ENCODE measurements at regions not wholly inside any gene's neighbourhood (a gene's known extent, or its start where the extent isn't known, plus 50 kb on each side); places are given as distances from the start of the nearest gene placed in this dataset.
"Not testable (repeated sequence)": the region's sequence is repeated elsewhere in the genome, so short reads cannot be mapped to it uniquely, and the experiment has no call there.

GRCh38 chrX:116863029-116863428, 400.3 kb upstream of the CT83 start:
- no peak for DNase-seq

- DNase-seq, result no peak
Measured at GRCh38 chrX:116862340-116862739, 399.6 kb upstream of the CT83 start.

- DNase-seq, result no peak
Measured at GRCh38 chrX:116841290-116841689, 378.5 kb upstream of the CT83 start.

DNA sequence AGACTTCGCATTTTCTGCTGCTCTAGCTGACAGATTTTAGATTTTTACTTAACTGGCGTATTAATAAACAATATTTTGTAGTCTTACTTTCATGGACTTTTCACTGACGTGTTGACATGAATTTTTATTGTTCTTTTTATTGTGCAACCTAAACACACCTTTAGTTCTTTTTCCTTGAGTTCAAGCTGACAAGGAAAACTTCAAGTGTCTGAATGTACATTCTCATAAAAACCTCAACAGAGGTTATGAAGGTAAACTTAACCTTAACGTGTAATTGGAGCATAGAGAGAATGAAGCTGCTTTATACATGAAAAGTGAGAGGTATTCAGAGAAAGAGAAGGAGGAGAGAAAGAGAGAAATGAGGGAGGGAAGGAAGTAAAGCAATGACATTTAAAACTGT, 364.3 kb upstream of the CT83 start:
- DNase-seq, result no peak

DNA sequence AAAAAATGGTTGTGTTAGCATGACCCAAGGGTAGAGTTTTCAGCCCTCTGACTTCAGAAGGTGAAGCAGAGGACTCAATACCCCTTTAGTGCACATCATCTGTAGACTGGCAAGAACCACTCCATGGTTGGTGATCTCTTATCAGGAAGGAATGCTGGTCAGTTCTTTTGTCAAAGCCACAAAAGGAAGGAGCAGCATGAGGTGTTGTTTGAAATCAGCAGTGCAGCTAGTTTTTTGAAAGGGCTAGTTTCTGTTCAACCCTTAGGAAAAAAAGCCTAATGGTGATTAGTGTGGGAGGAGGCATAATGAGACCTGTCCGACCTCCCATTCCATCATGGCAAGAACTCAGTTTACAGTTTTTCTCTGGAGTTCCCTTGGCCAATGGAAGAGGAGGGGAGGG, 362.0 kb upstream of the CT83 start:
- DNase-seq, result no peak

DNA sequence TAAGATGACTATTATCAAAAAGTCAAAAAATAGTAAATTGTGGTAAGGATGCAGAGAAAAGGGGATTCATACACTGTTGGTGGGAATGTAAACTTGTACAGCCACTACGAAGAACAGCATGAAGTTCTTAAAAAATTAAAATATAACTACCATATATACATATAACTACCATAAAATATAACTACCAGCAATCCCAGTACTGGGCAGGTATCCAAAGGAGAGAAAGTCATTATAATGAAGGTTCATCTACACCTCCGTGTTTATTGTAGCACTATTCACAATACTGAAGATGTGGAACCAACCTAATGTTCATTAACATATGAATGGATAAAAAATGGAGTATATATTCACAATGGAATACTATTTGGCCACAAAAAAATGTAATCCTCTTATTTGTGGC, 360.9 kb upstream of the CT83 start:
- DNase-seq, result no peak

DNA sequence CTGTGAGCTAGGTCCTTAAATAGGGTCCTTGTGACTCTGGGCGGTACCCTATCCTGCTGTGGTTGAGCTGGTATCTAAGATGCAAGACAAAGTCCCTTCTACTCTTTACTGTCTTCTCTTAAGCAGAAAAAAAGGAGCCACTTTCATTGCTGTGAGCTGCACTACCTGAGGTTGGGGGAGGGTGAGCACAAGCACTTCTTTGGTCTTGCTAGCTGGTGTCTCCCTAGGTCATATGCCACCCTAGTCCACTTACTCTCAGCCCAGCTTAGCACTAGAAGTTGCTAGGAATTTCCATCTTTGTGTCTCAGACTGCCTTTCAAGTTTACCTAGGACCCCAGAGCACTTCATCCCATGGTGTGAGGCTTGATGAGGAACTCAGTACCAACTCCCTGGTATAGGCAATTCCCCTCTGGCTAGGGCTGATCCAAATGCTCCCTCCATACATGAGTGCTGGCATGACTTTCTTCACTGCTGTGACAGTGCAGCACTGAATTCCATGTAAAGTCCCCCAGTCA, 343.6 kb upstream of the CT83 start:
- no peak for DNase-seq

DNA sequence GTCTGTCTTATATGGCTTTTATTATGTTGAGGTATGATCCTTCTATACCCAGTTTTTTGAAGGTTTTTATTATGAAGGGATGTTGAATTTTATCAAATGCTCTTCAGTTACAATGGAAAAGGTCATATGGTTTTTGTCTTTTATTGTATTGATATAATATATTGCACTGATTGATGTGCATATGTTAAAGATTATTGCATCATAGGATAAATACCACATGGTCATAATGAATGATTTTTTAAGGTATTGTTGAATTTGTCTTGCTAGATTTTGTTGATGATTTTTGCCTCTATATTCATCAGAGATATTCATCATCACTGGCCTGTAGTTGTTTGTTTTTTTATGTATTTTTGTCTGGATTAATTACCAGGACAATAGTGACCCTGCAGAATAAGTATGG, 339.2 kb upstream of the CT83 start:
- no peak for DNase-seq

- DNase-seq, result no peak
Measured at GRCh38 chrX:116781926-116782325, 319.1 kb upstream of the CT83 start.

DNA sequence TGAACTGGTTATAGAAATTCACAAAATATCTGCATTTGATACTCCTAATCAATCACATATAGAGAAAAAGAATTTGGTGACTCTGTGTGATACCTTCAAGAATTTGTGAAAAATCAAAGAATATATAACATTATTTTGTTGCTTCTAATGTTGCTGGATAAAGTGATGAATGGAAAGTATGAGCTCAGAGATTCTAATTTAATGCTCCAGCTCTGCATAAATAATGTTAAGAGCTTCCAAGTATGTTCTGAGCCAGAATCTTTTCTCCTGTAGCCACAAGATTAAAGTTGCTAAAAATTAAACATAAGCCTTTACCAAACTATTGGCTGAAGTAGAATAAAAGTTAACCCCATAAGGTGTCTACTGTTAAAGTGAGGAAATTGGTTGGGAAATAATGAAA, 294.7 kb upstream of the CT83 start:
- DNase-seq, result no peak

GRCh38 chrX:116756958-116757357, 294.2 kb upstream of the CT83 start:
- no peak for DNase-seq

DNA sequence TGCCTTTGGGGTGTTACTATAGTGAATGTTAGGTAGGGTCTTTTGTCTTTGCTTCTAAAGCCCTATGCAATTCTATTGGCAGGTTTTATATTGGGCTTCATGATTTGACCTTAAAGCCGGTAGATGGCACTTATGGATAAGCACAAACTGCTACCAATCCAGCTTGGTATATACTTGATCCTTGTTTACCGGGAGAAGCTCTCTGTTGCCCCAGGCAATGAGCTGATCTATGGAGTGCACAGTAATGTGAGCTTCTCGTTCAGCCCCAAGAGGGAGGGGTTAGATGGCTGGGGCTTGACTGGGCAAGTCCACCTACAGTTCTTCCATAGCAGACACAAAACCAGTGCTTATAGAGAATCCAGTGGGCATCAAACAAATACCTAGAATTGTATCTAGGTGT, 287.2 kb upstream of the CT83 start:
- no peak for DNase-seq

- DNase-seq, result no peak
Measured at GRCh38 chrX:116732214-116732613, 269.4 kb upstream of the CT83 start.

GRCh38 chrX:116726806-116727205, 264.0 kb upstream of the CT83 start:
- no peak for DNase-seq

GRCh38 chrX:116694046-116694445, 231.3 kb upstream of the CT83 start:
- DNase-seq, result no peak

DNA sequence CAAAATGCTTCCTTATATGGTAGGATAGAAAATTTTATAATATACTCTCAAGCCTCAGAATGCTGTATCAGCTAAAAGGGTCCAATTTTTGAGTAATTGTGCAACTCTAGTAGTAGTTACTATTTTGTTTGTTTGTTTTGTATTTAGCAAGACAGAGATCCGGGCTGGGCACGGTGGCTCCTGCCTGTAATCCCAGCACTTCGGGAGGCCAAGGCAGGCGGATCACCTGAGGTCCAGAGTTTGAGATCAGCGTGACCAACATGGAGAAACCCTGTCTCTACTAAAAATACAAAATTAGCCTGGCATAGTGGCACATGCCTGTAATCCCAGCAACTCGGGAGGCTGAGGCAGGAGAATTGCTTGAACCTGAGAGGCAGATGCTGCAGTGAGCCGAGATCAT, 216.8 kb upstream of the CT83 start:
- not testable (repeated sequence) for DNase-seq

DNA sequence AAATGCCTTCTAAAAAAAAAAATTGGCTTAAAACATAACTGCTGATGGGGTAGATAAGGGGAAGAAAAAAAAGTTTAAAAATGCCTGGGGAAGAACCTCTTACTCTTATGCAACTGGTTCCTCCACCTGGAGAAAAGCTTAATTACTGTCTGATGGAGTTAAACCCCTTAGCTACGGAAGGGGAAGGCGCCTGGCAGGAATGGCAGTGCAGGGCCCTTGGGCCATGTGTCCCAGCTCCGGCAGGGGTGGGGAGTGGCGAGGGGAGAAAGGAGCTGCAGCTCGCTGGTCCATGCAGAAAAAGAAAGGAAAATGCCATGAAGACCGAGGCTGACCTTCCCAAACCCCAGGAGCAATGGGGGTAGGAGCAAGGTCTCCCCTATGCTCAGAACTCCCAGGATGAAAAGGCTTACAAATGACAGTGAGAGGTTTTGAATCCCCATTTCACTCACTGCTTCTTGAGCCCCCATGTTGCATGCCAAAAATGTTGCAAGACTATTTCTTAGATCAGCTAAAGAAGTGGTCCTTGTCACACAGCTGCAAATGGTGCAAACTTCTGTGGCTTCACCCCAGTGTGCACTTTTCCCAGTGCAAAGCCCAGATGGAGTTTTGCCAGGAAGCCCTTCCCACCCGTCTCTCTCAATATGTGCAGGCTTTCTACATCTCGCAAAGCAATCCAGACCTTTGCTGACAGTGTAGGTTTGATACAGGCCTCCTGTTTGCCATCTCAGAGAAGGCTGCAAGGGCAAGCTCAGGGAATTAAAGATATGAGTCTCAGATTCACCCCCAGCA, 204.8 kb upstream of the CT83 start:
- no peak for DNase-seq

- DNase-seq, result no peak
Measured at GRCh38 chrX:116657071-116657470, 194.3 kb upstream of the CT83 start.

- no peak for DNase-seq
Measured at GRCh38 chrX:116628464-116628863, 165.7 kb upstream of the CT83 start.

DNA sequence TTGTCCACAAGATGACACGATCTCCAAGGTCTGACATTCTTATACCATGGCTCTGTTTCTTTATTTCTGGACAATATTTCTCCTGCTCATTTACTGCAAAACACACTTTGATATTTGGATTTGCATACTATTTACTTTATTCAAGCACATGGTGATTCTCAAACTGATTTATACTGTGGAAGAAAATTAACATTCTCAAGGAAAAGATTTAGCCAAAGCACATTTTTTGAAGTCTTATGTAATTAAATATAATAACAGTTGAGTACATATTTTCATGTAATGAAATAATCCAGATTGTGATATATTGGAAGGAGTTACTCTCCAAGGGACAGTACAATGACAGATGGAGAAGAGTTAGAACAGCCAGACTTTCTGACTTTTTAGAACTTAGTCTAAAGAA, 155.8 kb upstream of the CT83 start:
- DNase-seq, result no peak

DNA sequence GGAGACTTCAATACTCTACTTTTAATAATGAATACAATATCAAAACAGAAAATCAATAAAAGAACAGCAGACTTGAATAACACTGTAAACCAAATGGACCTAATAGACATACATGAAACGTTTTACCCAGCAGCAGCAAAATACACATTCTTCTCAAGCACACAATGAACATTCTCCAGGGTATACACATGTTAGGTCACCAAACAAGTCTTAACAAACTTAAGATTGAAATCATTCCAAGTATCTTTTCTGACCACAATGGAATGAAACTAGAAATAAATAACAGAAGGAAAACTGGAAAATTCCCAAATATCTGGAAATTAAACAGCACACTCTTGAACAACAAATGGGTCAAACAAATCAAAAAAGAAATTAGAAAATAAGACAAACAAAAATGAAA, 145.0 kb upstream of the CT83 start:
- DNase-seq, result no peak

DNA sequence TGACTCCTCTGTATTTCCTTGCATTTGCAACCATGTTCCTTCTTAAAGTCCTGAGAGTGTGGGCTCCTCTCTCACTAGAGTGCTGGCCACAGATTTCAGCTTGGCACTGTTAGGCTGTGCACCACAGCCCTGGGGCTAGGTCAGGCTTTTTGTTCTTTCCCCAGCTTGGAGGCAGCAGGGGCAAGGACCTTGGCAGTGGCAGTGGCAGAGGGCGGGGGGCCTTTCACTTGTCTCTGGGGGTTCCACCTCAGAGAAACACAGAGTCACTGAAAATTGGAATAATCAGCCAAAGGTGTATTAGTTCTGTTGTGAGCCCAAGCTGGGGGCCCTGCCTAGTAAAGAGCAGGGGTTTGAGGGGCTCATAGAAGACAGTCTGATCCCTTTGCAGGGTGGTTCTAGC, 142.8 kb upstream of the CT83 start:
- DNase-seq, result no peak

- DNase-seq, result no peak
Measured at GRCh38 chrX:116596010-116596409, 133.2 kb upstream of the CT83 start.
